ENCODE measurements at regions not wholly inside any gene's neighbourhood (a gene's known extent, or its start where the extent isn't known, plus 50 kb on each side); places are given as distances from the start of the nearest gene placed in this dataset.

DNA sequence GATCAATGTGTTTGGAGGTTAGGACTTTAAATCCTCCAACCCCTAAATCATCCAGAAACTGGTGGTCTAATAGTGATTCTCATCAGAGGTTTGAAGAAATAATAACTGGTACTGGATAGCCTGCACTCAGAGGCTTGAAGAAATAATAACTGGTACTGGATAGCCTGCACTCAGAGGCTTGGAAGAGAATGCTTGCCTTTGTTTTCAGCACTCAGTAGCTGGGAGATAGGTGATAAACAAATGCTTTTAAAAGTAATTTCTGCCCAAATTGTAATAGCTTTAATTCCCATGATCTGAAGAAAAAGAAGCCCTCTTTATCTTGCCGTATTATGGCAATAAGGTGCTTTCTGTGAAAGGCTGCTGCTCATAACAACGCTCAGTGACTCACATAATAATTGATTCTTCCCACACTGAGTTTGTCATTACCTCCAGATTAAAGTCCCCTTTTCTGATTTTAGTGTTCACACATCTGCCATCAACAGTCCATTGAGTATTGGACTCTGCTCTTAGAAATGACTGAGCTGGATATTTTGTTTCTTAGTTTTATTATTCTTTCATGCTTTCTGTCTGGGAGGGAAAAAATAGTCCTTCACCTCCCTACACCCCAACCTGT, 112.3 kb upstream of the PHYHIPL start:
- TF ChIP-seq CTCF (conservative IDR thresholded peaks at IDR 0.05; ENCODE audit: low read depth, low read length) (no peak), EZH2 (IDR thresholded peaks at IDR 0.05; ENCODE audit: low read length, unreplicated experiment) (no peak), EZH2phosphoT487 (IDR thresholded peaks at IDR 0.05; ENCODE audit: borderline replicate concordance, low read length) (no peak)

Measured in PC-3 (cell line).